ENCODE measurements at regions not wholly inside any gene's neighbourhood (a gene's known extent, or its start where the extent isn't known, plus 50 kb on each side); places are given as distances from the start of the nearest gene placed in this dataset.
"Not testable (repeated sequence)": the region's sequence is repeated elsewhere in the genome, so short reads cannot be mapped to it uniquely, and the experiment has no call there.

DNA sequence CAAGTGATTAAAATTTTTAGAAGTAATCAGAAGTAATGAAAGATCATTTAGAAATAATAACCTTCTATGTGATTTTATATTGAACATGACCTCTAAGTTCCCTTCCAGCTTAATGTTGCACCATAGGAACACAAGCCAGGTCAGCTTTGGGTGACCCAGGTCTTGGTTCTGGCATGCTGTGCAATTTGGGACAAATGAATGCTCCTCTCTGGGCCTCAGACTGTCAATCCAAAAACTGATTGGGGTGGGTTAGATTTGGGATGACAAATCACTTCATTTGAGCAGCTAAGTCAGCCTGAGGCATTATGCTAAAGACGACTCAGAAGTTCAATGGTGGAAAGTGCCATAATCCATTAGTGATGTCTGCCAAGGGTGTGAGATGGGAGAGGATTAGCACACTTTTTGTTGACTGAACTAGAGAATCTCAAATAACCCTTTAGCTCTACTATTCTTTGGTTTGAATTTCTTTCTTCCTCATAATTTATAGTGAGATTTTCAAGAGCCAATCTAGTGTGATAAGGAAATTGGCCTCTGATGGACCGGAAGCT, 60.7 kb upstream of the BOD1 start:
- DNase-seq (ENCODE audit: low read depth): no peak
- TF ChIP-seq, protein P1, sequence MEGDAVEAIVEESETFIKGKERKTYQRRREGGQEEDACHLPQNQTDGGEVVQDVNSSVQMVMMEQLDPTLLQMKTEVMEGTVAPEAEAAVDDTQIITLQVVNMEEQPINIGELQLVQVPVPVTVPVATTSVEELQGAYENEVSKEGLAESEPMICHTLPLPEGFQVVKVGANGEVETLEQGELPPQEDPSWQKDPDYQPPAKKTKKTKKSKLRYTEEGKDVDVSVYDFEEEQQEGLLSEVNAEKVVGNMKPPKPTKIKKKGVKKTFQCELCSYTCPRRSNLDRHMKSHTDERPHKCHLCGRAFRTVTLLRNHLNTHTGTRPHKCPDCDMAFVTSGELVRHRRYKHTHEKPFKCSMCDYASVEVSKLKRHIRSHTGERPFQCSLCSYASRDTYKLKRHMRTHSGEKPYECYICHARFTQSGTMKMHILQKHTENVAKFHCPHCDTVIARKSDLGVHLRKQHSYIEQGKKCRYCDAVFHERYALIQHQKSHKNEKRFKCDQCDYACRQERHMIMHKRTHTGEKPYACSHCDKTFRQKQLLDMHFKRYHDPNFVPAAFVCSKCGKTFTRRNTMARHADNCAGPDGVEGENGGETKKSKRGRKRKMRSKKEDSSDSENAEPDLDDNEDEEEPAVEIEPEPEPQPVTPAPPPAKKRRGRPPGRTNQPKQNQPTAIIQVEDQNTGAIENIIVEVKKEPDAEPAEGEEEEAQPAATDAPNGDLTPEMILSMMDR (IDR thresholded peaks at IDR 0.05; ENCODE audit: control insufficient read depth, insufficient read depth, low read depth, low read length, missing control alignments): no peak
- H3K4me3 ChIP-seq (ENCODE audit: control insufficient read depth, low read depth, low read length): no peak overlapping the region

DNA sequence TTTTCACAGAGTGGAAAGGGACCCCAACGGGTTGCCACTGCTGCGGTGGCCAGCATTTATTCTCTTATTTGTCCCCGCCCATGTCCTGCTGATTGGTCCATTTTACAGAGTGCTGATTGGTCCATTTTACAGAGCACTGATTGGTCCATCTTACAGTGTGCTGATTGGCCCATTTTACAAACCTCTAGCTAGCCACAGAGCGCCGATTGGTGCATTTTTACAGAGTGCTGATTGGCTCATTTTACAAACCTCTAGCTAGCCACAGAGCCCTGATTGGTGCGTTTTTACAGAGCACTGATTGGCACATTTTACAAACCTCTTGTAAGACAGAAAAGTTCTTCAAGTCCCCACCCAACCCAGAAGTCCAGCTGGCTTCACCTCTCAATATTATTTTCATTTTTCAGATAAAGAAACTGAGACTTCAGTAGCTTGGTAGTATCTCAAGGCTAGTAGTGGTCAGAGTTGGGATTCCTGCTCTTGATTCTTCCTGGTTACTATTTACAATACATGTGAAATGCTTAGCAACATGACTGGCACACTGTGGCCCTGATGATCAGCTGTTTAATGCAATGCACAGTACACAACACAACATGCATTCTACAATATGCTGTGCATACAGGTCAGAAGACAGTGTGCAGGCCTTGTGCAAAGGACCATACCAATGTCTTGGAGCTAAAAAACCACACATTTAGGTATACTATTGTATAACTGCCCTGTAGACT, 63.6 kb upstream of the BOD1 start:
- H3K4me3 ChIP-seq (ENCODE audit: control insufficient read depth, low read depth, low read length): no peak overlapping the region
- no peak for DNase-seq (ENCODE audit: low read depth)
- TF ChIP-seq, protein P1 (IDR thresholded peaks at IDR 0.05; ENCODE audit: control insufficient read depth, insufficient read depth, low read depth, low read length, missing control alignments): no peak

DNA sequence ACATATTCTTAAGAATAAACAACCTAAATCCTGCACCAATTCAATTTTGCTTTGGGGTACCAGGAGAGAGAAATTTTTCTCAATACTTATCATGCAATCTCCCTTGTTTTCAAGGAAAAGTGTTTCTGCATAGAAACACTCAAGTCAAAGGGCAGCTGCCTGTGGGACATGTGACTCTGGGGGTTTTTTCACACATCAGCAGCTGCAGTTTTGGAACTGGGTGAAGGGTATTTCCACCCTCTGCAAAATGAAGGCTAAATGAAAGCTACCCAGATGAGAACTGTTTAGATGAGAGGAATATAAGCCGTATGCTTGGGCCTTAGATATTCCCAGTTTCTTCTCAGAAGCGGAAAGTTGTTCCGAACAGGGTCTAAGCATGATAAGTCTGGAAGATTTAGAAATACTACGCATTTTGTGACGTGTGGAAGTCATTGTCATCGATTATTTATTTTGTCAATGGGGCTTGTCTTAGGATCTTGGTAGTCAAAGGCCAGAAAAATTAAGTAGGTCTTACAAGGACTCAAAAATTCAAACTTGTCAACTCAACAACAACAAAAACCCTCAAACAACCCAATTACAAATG, 64.3 kb upstream of the BOD1 start:
- no peak for DNase-seq (ENCODE audit: low read depth)
- H3K4me3 ChIP-seq (ENCODE audit: control insufficient read depth, low read depth, low read length): no peak overlapping the region
- TF ChIP-seq, protein P1 (IDR thresholded peaks at IDR 0.05; ENCODE audit: control insufficient read depth, insufficient read depth, low read depth, low read length, missing control alignments): no peak

DNA sequence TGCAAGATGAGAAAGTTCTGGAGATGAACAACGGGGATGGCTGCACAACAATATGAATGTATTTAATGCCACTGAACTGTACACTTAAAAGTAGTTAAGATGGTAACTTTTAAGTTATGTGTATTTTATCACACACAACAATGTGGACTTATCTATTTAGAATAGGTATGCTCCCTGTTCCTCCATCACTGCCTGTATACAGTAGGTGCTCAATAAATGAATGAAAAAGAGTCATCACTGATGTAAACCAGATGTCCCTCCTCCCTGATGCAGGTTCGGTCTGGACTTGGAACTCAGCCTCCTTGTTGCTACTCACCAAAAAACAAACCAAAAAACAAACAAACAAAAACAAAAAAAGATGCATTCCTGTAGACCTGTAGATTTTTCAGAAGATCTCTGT, 65.9 kb upstream of the BOD1 start:
- H3K4me3 ChIP-seq (ENCODE audit: control insufficient read depth, low read depth, low read length): no peak overlapping the region
- no peak for DNase-seq (ENCODE audit: low read depth)
- TF ChIP-seq, protein P1 (IDR thresholded peaks at IDR 0.05; ENCODE audit: control insufficient read depth, insufficient read depth, low read depth, low read length, missing control alignments): no peak

DNA sequence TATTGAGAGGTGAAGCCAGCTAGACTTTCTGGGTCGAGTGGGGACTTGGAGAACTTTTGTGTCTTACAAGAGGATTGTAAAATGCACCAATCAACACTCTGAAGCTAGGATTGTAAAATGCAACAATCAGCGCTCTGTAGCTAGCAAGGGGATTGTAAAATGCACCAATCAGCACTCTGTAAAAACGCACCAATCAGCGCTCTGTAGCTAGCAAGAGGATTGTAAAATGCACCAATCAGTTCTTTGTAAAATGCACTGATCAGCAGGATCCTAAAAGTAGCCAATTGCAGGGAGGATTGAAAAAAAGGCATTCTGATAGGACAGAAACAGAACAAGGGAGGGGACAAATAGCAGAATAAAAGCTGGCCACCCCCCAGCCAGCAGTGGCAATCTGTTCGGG, 68.1 kb upstream of the BOD1 start:
- DNase-seq (ENCODE audit: low read depth); H3K4me3 ChIP-seq (ENCODE audit: control insufficient read depth, low read depth, low read length): not testable (repeated sequence)

DNA sequence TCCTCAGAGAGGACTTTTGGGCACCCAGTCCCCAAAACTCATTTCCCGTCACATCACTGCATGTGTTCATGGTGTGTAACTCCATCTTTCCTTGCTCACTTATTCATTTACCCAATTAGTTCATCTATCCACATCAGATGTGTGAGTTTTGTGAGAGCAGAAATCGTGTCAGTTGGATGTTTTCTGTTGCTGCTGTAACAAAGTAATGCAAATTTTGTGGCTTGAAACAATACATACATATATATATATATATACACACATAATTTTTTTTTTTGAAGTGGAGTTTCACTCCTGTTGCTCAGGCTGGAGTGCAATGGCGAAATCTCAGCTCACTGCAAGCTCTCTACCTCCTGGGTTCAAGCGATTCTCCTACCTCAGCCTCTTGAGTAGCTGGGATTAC, 70.5 kb upstream of the BOD1 start:
- no peak overlapping the region for H3K4me3 ChIP-seq (ENCODE audit: control insufficient read depth, low read depth, low read length)
- no peak for DNase-seq (ENCODE audit: low read depth)
- TF ChIP-seq, protein P1 (IDR thresholded peaks at IDR 0.05; ENCODE audit: control insufficient read depth, insufficient read depth, low read depth, low read length, missing control alignments): no peak

DNA sequence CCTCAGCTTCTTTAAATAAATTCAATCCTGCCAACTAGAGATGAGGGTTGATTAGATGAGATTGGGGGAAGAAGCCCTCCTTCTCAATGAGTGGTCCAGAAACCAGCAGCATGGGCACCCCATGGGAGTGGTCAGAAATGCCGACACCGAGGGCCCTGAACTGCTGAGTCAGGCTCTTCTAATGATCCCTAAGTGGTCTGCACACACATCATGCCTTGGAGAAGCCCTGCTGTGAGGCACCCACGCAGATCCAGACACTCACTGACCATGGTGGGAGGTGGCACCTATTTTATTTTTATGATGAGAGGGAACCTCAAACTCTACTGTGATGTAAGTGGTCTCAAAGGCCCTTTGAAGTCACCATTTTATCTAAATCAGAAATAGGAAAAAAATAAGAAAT, 72.3 kb upstream of the BOD1 start:
- DNase-seq (ENCODE audit: low read depth): no peak
- TF ChIP-seq, protein P1 (IDR thresholded peaks at IDR 0.05; ENCODE audit: control insufficient read depth, insufficient read depth, low read depth, low read length, missing control alignments): no peak
- no peak overlapping the region for H3K4me3 ChIP-seq (ENCODE audit: control insufficient read depth, low read depth, low read length)

All from AG09309 (cell line).